GM19463 (cell line): ENCODE measurements at regions not wholly inside any gene's neighbourhood (a gene's known extent, or its start where the extent isn't known, plus 50 kb on each side); places are given as distances from the start of the nearest gene placed in this dataset.

ENCODE experiments used
- ATAC-seq: cut with Tn5 transposase; IDR thresholded peaks from one replicate; pipeline ENCODE4 v1.9.1; 2021; ENCODE audit warnings: mild to moderate bottlenecking, moderate library complexity; ENCODE audit not compliant: unreplicated experiment

- no peak for ATAC-seq
Observed at GRCh38 chr18:10032331-10033015, 118.7 kb downstream of the VAPA start.

DNA sequence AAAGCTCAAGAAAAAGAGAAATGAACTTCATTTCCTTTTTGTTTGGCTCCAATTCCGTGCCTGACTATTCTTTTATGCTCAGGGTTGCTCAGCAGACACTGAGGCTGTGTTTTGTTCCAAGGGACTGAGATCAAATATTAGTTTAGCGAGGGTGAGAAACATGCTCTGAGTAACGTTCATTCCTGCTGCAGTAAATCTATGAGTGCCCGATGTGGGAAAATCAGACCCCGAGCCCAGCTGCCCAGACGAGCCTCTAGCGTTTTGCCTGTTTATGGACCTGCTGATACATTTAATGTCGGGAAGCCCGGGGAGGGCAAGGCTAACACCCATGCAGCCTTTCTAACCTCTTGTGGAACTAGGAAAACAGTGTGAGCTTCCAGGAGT, 119.2 kb downstream of the VAPA start:
- no peak for ATAC-seq

- ATAC-seq, result no peak
Observed at GRCh38 chr18:10035281-10035991, 121.6 kb downstream of the VAPA start.

- ATAC-seq, result no peak
Observed at GRCh38 chr18:10036479-10036878, 122.7 kb downstream of the VAPA start.

DNA sequence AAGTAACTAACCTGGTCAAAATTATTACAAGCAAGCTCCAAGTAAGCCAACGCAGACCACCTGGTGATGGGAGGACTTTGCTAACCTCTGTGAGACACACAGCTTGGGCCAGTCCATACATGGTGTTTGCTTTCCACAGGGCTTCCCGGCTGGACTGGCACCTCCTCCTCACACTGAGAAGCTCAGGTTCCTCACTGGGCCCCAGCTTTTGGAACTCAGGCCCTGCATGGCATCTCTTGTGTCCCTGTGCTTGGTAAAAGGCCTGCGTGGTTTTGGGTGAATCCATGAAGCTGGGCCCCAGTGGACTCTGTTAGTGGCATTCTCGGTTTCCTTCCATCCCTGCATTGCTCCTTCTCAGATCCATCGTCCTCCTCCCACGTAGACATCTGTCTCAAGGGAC, 123.4 kb downstream of the VAPA start:
- ATAC-seq, result no peak

GRCh38 chr18:10038268-10038667, 124.5 kb downstream of the VAPA start:
- ATAC-seq, result no peak

- ATAC-seq, result no peak
Observed at GRCh38 chr18:10040287-10041011, 126.6 kb downstream of the VAPA start.

GRCh38 chr18:10041180-10041579, 127.4 kb downstream of the VAPA start:
- ATAC-seq, result no peak

DNA sequence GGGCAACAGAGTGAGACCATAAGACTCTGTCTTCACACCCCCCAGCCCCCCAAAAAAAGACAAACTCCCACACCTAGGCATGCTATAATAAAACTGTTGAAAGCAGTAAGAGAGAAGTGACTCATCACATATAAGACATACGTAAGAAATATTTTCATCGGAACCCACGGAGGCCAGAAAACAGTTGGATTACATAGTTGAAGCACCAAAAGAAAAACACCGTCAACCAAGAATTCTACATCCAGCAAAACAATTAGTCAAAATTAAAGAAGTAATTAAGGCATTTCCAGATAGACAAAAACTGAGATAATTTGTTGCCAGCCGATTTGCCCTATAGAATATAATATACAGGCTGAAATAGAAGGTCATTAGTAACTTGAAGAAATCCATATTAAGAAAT, 128.7 kb downstream of the VAPA start:
- no peak for ATAC-seq

- no peak for ATAC-seq
Observed at GRCh38 chr18:10044054-10044453, 130.2 kb downstream of the VAPA start.

DNA sequence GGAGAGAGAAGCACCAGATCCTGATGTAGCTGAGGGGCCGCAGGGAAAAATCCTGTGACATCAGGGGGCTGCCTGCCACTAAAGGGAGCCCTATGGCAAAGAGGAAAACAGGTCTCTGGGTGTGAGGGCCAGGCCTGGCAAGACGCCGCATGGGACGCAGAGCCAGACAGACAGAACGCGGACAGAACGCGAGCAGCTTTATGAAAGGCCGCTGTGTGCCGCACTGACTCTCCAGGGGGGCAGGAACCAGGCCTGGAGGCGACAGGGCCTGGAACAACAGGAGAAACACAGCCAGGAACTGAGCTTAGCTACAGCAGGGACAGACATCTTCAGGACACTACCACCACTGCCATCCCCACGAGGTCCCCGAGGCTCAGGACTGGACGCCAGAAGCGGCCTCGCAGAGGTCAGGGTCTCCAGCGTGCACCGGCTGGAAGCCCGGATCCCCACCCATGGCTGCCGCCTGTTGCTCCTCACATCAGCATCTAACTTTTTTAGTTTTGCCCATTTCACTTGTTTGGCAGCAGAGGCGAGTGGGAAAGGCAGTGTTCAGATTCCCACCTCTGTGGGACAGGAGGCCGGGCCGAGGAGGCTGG, 131.6 kb downstream of the VAPA start:
- ATAC-seq, result no peak

GRCh38 chr18:10046178-10046807, 132.5 kb downstream of the VAPA start:
- no peak for ATAC-seq

GRCh38 chr18:10047237-10047636, 133.4 kb downstream of the VAPA start:
- ATAC-seq, result no peak

GRCh38 chr18:10049747-10050146, 135.9 kb downstream of the VAPA start:
- ATAC-seq, result no peak

DNA sequence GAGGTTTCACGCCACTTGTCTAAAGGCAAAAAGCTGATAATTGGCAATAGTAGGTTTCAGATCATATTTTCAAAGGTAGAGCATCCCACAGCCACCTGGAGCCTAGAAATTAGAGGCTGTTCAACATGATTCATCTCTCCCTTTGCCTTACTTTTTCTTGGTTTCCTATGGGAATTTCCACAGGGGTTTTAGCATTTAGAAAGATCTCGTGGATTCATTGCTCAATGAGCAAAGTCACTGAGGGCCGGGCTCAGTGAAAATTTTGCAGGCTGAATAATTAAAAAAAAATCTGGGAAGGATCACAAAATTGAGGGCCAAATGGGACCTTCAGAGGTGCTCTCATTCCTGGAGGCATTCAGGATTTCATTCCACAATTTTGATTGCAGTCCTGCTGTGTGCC, 137.1 kb downstream of the VAPA start:
- no peak for ATAC-seq

GRCh38 chr18:10051877-10052631, 138.2 kb downstream of the VAPA start:
- ATAC-seq, result no peak

DNA sequence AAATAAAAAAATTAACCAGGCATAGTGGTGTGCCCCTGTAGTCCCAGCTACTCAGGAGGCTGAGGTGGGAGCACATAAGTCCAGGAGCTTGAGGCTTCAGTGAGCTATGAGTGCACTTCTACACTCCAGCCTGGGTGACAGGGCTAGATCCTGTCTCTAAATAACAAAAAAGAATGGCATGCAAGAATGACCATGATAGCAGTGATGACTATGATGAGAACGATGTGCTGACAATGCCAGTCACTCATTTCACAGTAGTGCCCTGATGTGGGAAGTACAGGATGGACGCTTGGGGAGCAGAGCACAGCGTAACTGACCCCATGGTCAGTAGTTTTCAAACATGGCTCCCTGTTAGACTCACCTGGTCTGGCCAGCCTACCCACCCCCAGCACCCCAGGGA, 139.1 kb downstream of the VAPA start:
- ATAC-seq, result no peak

GRCh38 chr18:10053861-10054260, 140.0 kb downstream of the VAPA start:
- no peak for ATAC-seq

- no peak for ATAC-seq
Observed at GRCh38 chr18:10054366-10054765, 140.6 kb downstream of the VAPA start.

DNA sequence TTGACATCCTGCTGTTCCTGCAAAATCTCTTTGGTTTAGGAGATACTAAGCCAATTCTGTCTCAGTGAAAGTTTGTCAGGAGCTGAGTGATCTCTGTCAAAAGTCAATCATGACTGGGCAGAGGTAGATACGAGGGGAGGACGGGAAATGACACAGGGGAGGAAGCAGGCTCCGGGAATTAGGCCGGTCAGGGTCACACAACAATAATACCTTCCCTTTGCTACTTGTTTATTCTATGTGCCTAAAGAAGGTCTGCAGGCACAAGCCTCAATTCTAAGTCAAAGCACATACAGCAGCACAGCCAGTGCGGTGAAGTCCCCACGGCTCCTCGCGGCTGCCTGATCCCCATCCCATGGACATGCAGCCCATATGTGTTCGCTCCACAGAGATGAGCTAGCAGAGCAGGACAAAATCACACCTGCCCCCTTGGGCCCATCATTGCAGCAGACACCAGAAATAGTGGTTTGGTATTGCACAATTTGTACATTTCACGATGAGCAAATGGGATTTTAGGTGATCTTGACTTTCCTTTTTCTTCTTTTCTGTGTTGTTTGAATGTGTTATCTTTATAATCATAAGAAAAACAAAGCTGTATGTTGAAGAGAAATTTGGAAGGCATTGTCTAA, 141.4 kb downstream of the VAPA start:
- ATAC-seq, result no peak
